GM18868 (cell line): ENCODE measurements at regions not wholly inside any gene's neighbourhood (a gene's known extent, or its start where the extent isn't known, plus 50 kb on each side); places are given as distances from the start of the nearest gene placed in this dataset.
"Not testable (repeated sequence)": the region's sequence is repeated elsewhere in the genome, so short reads cannot be mapped to it uniquely, and the experiment has no call there.

ENCODE experiments used
- ATAC-seq: cut with Tn5 transposase; IDR thresholded peaks from one replicate; pipeline ENCODE4 v1.9.1; 2021; ENCODE audit warnings: mild to moderate bottlenecking, moderate library complexity; ENCODE audit not compliant: unreplicated experiment

DNA sequence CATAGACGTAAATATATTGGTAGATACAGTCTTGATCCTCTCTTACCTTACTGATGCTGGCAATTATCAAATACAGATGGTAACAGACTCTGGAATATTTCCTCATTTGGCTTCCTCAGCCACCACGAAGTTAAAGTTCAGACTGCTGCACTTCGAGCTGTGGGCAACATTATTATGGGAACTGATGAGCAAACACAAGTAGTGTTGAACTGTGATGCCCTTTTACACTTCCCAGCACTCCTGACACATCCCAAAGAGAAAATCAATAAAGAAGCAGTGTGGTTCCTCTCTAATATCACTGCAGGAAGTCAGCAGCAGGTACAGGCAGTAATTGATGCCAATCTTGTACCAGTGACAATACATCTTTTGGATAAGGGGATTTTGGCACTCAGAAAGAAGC lies 162.7 kb upstream of the NT5E start:
- ATAC-seq = no peak

DNA sequence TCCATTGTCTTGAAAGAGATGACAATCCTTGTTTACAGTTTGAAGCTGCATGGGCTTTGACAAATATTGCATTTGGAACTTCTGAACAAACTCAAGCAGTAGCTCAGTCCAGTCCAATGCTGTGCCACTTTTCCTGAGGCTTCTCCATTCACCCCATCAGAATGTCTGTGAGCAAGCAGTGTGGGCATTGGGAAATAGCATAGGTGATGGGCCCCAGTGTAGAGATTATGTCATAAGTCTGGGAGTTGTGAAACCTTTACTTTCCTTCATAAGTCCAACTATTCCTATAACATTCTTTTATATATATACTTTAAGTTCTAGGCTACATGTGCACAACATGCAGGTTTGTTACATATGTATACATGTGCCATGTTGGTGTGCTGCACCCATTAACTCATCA lies 163.4 kb upstream of the NT5E start:
- not testable (repeated sequence) for ATAC-seq

DNA sequence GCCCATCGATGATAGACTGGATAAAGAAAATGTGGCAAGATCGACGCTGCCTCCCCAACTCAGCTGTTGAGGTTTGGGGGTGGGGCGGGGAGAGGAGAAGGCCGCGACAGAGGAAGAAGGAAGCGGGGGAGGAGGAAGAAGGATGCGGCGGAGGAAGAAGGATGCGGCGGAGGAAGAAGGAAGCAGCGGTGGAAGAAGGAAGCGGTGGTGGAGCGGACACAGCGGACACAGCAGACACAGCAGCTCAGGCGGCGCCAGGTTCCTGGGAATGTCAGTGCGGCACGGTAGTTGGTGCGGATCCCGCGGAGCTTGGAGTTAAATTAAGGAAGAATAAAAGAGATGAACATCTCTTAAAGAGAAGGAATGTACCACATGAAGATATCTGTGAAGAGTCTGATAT lies 163.9 kb upstream of the NT5E start:
- ATAC-seq = no peak

DNA sequence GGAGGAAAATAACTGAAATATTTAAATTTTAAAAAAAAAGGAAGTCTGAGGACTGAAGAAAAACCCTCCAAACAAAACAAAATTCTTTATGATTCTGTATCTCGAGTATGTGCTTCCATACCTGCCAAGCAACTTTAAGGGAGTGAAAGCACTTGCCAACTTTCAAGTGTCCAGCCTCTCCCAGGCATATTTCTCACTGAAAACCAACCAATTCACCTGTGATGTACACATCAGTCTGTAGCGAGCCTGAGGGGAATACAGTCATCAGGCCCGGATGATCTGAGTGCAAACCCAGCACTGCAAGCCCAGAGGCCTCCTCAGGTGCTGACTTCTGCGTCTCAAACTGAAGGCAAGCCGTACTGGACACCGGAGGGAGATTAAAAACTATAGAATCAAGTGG lies 164.8 kb upstream of the NT5E start:
- no peak for ATAC-seq

DNA sequence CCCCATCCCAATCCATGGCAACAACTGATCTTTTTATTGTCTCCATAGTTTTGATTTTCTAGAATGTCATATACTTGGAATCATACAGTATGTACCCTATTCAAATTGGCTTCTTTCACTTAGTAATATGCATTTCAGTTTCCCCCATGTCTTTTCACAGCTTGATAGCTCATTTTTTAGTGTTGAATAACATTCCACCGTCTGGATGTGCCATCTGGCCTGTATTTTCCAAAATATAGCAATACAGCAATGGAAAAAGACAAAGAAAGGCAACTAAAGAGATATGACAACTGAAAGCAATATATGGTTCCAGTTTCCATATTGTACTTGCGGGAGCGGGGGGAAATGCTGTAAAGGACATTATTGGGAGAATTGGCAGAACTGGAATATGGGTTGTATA lies 166.4 kb upstream of the NT5E start:
- no peak for ATAC-seq

DNA sequence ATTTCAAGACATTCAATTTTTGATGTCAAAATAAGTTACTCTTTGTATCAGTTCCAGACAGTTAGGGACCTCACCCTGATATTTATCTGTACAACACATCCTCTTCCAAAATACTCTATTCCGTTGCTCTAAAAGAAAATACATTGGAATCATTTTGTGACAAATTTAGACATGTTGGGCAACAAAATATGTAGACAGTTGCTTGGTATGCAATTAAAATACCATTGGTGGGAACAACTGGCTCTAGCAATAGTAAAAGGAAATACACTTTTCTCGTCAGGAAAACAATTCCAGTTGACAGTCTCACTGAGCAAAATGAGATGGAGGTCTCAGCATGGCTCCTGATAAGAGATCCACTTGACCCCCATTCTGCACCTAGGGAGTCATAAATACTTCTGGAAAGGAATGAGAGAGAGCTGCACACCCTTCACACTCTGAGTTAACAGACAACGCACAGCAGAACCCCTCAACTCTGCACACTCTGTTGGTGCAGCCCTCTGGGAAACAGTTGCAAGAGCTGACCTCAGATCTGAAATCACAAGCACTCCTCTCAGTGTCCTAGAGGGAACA lies 171.3 kb upstream of the NT5E start:
- no peak for ATAC-seq

DNA sequence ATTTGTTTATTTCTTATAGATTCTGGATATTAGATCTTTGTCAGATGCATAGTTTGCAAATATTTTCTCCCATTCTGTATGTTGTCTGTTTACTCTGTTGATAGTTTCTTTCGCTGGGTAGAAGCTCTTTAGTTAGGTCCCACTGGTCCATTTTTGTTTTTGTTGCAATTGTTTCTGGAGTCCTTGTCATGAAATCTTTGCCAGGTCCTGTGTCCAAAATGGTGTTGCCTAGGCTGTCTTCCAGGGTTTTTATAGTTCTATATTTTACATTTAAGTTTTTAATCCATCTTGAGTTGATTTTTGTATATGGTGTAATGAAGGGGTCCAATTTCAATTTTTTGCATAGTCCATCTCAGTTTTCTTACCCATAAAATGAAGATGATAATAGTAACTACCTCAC lies 173.9 kb upstream of the NT5E start:
- ATAC-seq = not testable (repeated sequence)

DNA sequence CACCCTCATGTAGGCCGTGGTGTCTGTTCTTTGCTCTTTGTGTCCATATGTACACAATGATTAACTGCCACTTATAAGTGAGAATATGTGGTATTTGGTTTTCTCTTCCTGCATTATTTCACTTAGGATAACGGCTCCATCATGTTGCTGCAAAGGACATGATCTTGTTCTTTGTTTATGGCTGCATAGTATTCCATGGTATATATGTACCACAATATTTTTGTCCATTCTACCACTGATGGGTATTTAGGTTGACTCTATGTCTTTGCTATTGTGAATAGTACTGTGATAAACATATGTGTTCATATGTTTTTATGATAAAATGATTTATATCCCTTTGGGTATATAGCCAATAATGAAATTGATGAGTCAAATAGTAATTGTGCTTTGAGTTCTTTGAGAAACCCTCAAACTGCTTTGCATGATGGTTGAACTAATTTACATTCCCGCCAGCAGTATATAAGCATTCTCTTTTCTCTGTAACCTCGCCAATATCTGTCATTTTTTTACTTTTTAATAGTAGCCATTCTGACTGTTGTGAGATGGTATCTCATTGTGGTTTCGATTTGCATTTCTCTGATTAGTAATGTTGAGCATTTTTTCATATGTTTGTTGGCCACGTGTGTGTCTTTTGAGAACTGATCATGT lies 174.4 kb upstream of the NT5E start:
- ATAC-seq = no peak

DNA sequence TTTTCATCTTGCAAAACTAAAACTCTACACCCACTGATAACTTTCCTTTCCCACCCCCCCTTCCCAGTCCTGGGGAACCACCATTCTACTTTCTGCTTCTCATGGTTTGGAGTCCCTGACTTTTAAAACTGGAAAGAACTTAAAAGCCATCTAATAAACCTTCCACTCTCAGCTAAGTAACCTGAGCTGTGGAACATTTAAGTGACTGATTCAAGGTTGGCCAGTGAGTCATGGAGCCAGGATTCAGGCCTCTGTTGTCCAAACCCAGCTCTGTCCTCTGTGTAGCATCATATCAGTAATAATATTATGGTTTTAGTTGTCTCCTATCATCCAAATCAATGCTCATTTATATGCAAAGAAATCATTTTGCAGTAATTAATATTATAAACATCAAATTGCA lies 176.0 kb upstream of the NT5E start:
- no peak for ATAC-seq

DNA sequence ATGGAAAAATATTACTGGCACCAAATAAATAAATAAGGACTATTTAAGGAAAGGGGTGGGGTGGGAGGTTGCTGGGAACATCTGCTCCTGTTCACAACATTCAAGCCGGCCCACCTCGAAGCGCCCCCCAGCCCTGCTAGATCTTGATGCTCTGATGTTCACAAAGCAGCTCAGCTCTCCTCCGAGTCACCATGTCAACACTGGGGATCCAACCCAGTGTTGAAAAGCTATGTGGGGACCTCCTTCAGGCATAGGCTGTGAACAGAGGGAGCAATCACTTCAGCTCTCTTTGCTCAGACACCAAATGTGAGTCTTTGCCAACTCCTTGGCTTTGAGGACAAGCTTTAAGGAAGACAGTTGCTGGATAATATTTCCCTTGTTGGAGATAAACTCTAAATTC lies 176.8 kb upstream of the NT5E start:
- no peak for ATAC-seq

DNA sequence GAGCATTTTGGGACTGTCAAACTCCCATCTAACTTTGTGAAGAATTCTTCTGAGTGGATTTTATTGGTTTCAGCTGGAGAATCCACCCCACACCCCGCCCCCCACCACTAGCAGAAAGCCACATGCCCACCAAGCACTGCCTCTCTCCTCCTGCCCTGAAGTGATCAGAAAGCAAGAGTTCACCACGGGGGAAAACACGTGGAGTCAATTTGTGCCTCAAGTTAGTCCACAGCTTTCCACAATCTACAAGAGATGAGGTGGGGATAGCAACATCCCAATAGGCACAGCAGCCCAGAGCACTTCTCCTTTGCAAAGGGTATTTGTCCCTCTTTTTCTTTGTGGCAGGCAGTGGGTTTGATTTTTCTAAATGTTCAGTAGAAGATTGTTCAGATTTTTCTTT lies 177.3 kb upstream of the NT5E start:
- no peak for ATAC-seq

DNA sequence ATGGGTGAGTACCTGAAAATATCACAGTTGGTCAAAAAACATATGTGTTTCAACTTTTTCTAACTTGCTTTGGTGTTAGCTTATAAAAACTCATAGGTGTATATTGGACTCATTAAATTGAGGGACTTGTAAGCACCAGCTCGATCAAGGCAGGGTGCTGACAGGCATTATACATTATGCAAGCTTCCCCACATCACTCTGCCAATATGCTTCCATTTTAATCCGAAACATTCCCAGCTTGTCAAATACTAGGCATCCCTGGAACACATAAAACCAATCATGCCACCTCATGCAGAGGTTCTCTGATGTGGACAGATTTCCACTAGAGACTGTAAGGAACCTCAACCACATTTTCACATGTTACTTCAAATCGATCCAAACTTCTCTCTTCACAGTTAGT lies 187.3 kb upstream of the NT5E start:
- ATAC-seq = no peak

DNA sequence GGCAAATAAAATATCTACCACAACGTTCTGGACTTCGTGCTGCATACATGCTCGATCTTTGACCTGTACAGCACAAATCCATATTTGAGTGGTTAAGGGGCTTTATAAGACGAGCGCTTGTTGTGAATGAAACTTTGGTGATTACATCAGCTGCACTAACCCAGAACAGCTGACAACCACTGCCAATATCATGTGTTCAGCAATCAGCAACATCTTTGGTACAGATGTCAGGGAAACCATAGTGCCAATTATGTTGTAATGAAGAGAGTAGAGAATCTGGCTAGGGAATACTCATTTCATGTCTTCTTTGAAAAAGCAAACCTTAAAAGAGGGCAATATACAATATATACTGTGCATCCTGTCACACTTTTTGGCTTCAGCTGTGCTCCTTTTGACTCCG lies 188.6 kb upstream of the NT5E start:
- ATAC-seq = no peak

DNA sequence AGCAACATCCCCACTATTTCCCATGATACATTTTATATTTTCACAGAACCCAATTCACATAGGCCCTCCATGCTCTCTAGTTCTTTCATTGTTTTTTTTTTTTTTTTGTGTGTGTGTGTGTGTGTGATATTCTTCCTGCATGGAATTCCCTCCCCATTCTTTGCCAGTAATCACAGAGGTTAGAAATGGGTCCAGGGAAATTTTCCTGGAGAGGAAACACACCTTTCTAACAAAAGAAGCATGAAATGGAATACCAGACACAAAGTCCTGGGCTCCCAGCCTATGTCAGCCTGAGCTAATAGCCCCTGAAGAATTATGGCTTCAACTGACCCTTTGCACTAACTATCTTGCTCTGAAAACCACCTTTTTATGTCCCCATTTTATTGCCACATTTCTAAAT lies 194.2 kb upstream of the NT5E start:
- no peak for ATAC-seq

DNA sequence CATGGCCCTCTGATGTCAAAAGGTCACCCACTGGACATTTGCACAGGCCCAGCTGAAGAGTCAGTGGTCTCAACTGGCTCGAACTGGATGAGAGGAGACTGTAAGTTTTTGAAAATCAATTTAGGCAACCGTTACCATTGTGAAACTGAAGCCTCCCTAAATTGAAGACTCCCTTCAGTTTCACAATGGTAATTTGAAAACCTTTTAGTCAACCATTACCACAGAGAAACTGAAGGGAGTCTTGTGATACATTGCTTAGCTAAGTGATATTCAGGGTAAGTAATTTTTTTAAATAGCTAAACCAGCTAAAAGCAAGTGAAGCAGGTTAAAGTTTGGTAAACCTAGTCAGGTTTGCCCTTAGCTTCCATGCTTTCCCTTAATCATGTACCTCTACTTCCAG lies 197.3 kb upstream of the NT5E start:
- ATAC-seq = no peak

DNA sequence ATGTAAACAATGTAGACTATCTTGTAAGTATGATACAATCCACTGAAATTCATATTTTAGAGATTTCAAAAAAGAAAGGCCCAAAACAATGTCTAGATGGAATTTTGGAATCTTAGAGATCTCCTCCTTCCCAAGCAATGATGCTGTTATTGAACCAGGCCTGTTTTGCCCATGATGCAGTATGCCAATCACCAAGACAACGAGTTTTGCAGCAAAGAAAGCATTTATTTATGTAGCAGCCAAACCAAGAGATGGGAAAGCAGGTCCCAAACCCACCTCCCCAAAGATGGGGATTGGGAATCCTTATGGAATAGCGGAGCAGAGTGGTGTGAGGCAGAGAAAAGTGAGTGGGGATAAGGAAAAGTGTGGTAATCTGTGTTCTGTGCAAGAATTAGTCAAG lies 197.8 kb upstream of the NT5E start:
- no peak for ATAC-seq

DNA sequence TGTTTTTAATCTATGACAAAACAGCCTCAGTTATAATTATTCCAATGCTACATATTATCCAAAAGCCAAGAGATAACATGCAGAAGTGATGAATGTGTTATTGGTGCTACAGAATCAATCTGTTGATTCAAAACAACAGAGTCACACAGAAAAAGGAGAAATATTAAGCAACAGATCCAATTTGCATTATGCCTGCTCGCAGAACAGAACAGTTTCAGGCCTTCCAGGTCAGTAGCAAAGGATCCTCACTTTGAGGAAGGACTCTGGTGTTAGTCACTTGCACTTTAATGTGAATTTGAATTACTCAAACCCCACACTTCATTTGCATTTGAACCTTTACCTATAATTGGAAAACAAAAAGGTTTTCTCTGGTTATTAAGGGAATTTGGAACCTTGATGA lies 198.6 kb upstream of the NT5E start:
- no peak for ATAC-seq

DNA sequence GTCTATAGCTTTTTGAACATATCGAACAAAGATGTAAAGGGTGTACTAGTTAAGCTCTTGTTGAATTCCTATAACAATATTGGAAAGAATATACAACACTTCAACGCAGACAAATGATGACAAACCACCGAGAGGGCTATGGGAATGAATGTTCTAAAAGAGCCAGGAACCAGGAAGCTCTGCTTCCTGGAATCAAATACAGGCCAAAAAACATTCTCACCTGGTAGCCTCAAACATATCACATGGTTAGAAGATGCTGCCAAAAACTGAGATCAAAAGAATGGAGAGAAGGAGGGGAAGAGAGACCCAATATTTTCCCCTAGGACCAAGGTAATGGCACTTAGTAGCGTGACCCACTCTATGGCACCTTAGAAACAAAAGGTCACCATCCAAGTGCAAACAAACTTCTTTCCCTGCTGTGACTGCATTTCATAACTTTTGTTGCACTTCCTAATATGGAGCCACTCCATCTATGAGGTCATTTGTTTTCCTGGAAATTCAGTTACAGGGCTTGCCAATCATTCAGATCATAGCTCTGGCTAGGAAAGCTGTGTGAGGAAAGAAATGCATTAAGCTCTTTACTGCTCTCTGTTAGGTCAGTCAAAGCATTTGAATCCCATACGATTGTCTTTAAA lies 199.2 kb upstream of the NT5E start:
- ATAC-seq = no peak

DNA sequence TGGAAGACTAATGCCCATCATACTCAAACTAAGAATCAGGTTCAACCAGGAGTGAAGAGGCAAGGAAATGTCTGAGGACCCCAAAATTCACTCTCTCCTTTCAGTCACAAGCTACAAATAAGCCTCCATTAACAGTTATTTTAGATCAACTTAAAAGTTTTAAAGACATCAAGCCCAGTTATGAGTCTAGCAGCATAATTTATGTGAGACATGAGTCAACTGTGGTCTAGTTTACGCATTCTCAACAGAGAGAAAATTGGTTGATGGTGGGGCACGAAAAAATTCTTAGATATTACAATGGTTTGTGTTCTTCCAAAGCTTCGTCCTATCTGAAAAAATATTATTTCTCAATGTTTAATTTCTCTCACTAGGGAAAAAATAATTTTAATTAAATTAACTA lies 204.9 kb upstream of the NT5E start:
- ATAC-seq = no peak

DNA sequence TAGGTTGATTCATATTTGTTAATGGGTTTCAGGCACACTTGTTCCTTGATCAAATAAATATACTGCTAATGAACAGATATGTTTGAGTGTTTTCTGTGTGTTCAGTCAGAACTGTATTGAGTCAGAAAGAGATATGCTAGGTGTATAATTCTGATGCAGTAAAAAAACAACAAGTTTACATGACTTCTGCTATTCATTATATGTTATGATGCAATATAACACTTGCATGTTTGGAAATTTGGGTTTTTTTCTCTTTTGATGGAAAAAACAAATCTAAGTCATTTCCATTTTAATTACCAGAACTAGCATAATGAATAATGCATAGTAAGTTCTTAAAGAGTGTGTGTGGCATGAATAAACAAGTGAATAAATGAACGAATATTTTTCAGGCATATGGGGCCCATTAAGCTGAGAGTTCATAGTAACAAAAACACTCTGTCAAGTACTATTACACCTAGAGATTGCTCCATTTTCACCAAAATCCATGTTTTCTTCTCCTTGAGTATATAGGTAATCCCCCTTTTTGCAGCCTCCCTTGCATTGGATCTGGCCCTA lies 208.3 kb upstream of the NT5E start:
- ATAC-seq = no peak

DNA sequence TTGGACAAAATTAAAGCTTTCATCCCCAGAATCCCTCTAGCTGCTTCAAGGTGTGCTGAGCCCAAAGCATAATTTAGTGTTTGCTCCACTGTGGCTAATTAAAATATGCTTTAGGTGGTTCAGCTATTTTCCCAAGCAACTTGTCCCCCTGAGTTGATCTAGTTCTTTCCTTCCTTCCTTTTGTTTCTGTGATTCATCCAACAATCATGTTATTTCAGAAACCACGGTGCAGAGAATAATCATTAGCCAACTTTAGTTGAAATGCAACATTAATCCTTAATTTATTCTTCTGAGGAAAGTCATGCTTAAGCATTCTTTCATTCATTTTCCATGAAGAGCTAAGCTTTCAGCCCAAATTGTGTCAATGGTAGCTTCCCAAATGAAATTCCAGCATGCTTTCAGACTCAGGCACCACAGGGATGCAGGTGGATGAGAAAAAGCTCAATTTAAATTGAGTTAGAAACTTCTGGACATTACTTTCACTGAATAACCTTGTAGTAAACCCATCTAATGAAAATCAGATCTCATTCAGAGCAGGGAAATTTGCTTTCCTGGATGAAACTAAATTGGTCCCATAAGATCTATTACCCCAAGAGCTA lies 209.0 kb upstream of the NT5E start:
- ATAC-seq = no peak

DNA sequence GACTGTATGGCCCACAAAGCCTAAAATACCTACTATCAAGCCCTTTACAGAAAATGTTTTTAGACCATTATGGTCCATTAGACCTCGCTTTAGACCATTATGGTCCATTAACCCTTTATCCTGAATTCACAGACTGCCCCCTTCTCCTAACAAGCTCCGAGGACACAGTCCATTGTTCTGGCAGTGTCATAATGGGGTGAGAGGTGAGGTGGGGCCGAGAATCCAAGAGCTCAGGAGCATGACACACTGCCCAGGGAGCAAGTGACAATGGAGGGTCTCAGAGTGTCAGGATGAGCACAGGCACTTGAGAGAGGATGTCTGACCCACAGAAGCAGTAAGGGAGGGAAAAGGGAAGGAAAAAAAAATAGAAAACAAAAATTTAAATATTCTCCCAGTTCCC lies 212.4 kb upstream of the NT5E start:
- ATAC-seq = no peak
